HepG2 (cell line): ENCODE measurements at regions not wholly inside any gene's neighbourhood (a gene's known extent, or its start where the extent isn't known, plus 50 kb on each side); places are given as distances from the start of the nearest gene placed in this dataset.

Source experiments
- ATAC-seq: fragments of 200-7000 bp; cut with Tn5 transposase; 3 replicates; pipeline ENCODE4 v1.9.1; 2020; ENCODE audit warnings: mild to moderate bottlenecking, moderate library complexity
- BruUV-seq: library from RNA; stranded (reverse); fragments of 400-500 nt; replicated peaks from 2 replicates; lab custom pipeline; 2021; lab: Mats Ljungman, UMichigan
- CTCF ChIA-PET: fragments of 300-600 bp; formaldehyde crosslinking; extraction: SDS; loops from one replicate; lab custom pipeline; 2021; ENCODE audit warnings: low total read pairs, inconsistent platforms, low intra/inter-chr PET ratio; lab: Yijun Ruan, JAX
- POLR2A ChIA-PET: fragments of 350-600 bp; sonication (Branson Sonifier 250); formaldehyde crosslinking; loops from one replicate; lab custom pipeline; 2020; ENCODE audit warnings: antibody characterized with exemption, inconsistent platforms; lab: Yijun Ruan, JAX
- DNase-seq: peaks from one replicate; pipeline ENCODE4 v3.0.0-alpha.2; 2015; ENCODE audit warnings: low spot score
- FAIRE-seq: peaks from 3 replicates; lab custom pipeline; 2011; peaks lifted over from hg19 to GRCh38; lab: Jason Lieb, UNC
- H2AFZ ChIP-seq: one replicate; pipeline ENCODE4 v1.6.1; 2011; ENCODE audit warnings: low read length, inconsistent platforms
- H3K27ac ChIP-seq: fragments of 300-600 bp; 3 replicates; pipeline ENCODE4 v1.8.0; 2011; ENCODE audit warnings: mixed run types, mild to moderate bottlenecking, mixed read lengths, low read length, inconsistent platforms; ENCODE audit not compliant: insufficient read depth; ENCODE audit errors: extremely low read length
- H3K27me3 ChIP-seq, 2 experiments: fragments of 200-600 bp in 1 of 2; 2 replicates in 1 of 2; 3 replicates in 1 of 2; pipeline versions ENCODE4 v1.6.0 to v1.8.0; 2011; ENCODE audit warnings: low read length in 2 of 2, mild to moderate bottlenecking in 2 of 2, moderate library complexity in 2 of 2, inconsistent platforms in 1 of 2; ENCODE audit not compliant: insufficient read depth in 2 of 2, control insufficient read depth in 1 of 2
- H3K36me3 ChIP-seq, 2 experiments: fragments of 200-600 bp in 1 of 2; replicated peaks in 1 of 2; 2 replicates in 1 of 2; 3 replicates in 1 of 2; pipeline versions ENCODE4 v1.5.1 to v1.8.0; 2011; ENCODE audit warnings: low read length in 2 of 2, inconsistent platforms in 1 of 2; ENCODE audit not compliant: insufficient read depth in 2 of 2, control insufficient read depth in 1 of 2
- H3K4me1 ChIP-seq: 2 replicates; pipeline ENCODE4 v1.5.1; 2012; ENCODE audit warnings: low read length, inconsistent platforms; ENCODE audit not compliant: insufficient read depth
- H3K4me2 ChIP-seq: 2 replicates; pipeline ENCODE4 v1.6.0; 2011; ENCODE audit warnings: low read depth, low read length, inconsistent platforms
- H3K4me3 ChIP-seq, 3 experiments: fragments of 200-600 bp in 1 of 3; sonication (generic), shearing (Covaris generic) in 1 of 3; replicated peaks in 1 of 3; 2 replicates each; pipeline ENCODE4 v1.5.1; 2011 to 2016; ENCODE audit warnings: low read length in 3 of 3, inconsistent platforms in 2 of 3, low read depth in 2 of 3, mild to moderate bottlenecking in 2 of 3, control low read depth in 1 of 3, mixed read lengths in 1 of 3; ENCODE audit not compliant: insufficient read depth in 1 of 3
- H3K79me2 ChIP-seq: one replicate; pipeline ENCODE4 v1.6.1; 2011; ENCODE audit warnings: low read length, inconsistent platforms; ENCODE audit not compliant: insufficient read depth
- H3K9ac ChIP-seq: 2 replicates; pipeline ENCODE4 v1.6.0; 2011; ENCODE audit warnings: mild to moderate bottlenecking, low read depth, low read length, inconsistent platforms; ENCODE audit not compliant: insufficient read depth
- H3K9me3 ChIP-seq: 2 replicates; pipeline ENCODE4 v1.5.1; 2012; ENCODE audit warnings: mild to moderate bottlenecking, low read length
- H4K20me1 ChIP-seq: 2 replicates; pipeline ENCODE4 v1.6.0; 2011; ENCODE audit warnings: inconsistent platforms, mild to moderate bottlenecking, low read length, moderate library complexity; ENCODE audit not compliant: insufficient read depth
- ARHGAP35 ChIP-seq: sonication (generic); formaldehyde crosslinking; IDR thresholded peaks from 2 replicates; pipeline ENCODE4 v1.9.0; 2022; ENCODE audit warnings: mild to moderate bottlenecking, inconsistent platforms, moderate library complexity, missing genetic modification reagents, borderline replicate concordance
- ARID5B ChIP-seq: IDR thresholded peaks from 2 replicates; pipeline ENCODE4 v1.4.0; 2020; ENCODE audit warnings: mild to moderate bottlenecking, missing genetic modification reagents
- EP300 ChIP-seq, 3 experiments: sonication (generic) in 1 of 3; formaldehyde crosslinking in 1 of 3; IDR thresholded peaks; 2 replicates each; pipeline versions ENCODE4 v1.5.1 to v1.6.1; 2011 to 2020; ENCODE audit warnings: low read depth in 2 of 3, low read length in 2 of 3, borderline replicate concordance in 1 of 3, improper control_type of control experiment in 1 of 3, mild to moderate bottlenecking in 1 of 3, missing genetic modification reagents in 1 of 3, moderate library complexity in 1 of 3
- FOXA1 ChIP-seq, 2 experiments: fragments of 450-650 bp in 1 of 2; sonication (generic) in 1 of 2; formaldehyde crosslinking in 1 of 2; IDR thresholded peaks; 2 replicates each; pipeline versions ENCODE4 v1.4.0 to v1.6.1; 2016 to 2020; ENCODE audit warnings: missing genetic modification reagents in 1 of 2
- FOXA3 ChIP-seq: IDR thresholded peaks from 2 replicates; pipeline ENCODE4 v1.6.1; 2016; ENCODE audit warnings: missing genetic modification reagents, missing compliant biosample characterization
- FOXK1 ChIP-seq: sonication (generic); formaldehyde crosslinking; IDR thresholded peaks from 2 replicates; pipeline ENCODE4 v1.4.0; 2020; ENCODE audit warnings: low read depth, missing genetic modification reagents, borderline replicate concordance
- HNF4A ChIP-seq: sonication (generic); formaldehyde crosslinking; IDR thresholded peaks from 2 replicates; pipeline ENCODE4 v1.4.0; 2020; ENCODE audit warnings: missing genetic modification reagents
- KDM1A ChIP-seq: IDR thresholded peaks from 2 replicates; pipeline ENCODE4 v1.6.1; 2016; ENCODE audit warnings: missing compliant biosample characterization
- MED1 ChIP-seq: sonication (generic); formaldehyde crosslinking; IDR thresholded peaks from 2 replicates; pipeline ENCODE4 v1.4.0; 2020; ENCODE audit warnings: missing genetic modification reagents
- MIXL1 ChIP-seq: IDR thresholded peaks from 2 replicates; pipeline ENCODE4 v1.6.1; 2016
- MTA1 ChIP-seq: sonication (generic); formaldehyde crosslinking; IDR thresholded peaks from 2 replicates; pipeline ENCODE4 v1.4.0; 2020; ENCODE audit warnings: missing genetic modification reagents, mild to moderate bottlenecking, borderline replicate concordance
- RARG ChIP-seq: sonication (generic); formaldehyde crosslinking; IDR thresholded peaks from 2 replicates; pipeline ENCODE4 v1.4.0; 2020; ENCODE audit warnings: low read depth, mild to moderate bottlenecking, missing genetic modification reagents
- SPEN ChIP-seq: sonication (generic); formaldehyde crosslinking; IDR thresholded peaks from 2 replicates; pipeline ENCODE4 v1.5.1; 2020; ENCODE audit warnings: low read depth, mild to moderate bottlenecking, missing genetic modification reagents
- TBX2 ChIP-seq: sonication (generic); formaldehyde crosslinking; IDR thresholded peaks from 2 replicates; pipeline ENCODE4 v1.5.0; 2020; ENCODE audit warnings: missing genetic modification reagents, mild to moderate bottlenecking, borderline replicate concordance
- ZFX ChIP-seq: sonication (generic); formaldehyde crosslinking; IDR thresholded peaks from 2 replicates; pipeline ENCODE4 v1.4.0; 2020; ENCODE audit warnings: mild to moderate bottlenecking, low read depth, missing genetic modification reagents, moderate library complexity
- ZMYM2 ChIP-seq: sonication (generic); formaldehyde crosslinking; IDR thresholded peaks from 2 replicates; pipeline ENCODE4 v1.8.0; 2022; ENCODE audit warnings: mild to moderate bottlenecking, missing genetic modification reagents
- ZMYM3 ChIP-seq: sonication (generic); formaldehyde crosslinking; IDR thresholded peaks from 2 replicates; pipeline ENCODE4 v1.5.1; 2020; ENCODE audit warnings: mild to moderate bottlenecking, missing genetic modification reagents
- ZNF234 ChIP-seq: sonication (generic); formaldehyde crosslinking; conservative IDR thresholded peaks from 2 replicates; pipeline ENCODE4 v1.5.1; 2020; ENCODE audit warnings: mild to moderate bottlenecking, missing genetic modification reagents
- ZNF292 ChIP-seq: sonication (generic); formaldehyde crosslinking; IDR thresholded peaks from 2 replicates; pipeline ENCODE4 v1.8.1; 2022; ENCODE audit warnings: mild to moderate bottlenecking, low read depth, missing genetic modification reagents, borderline replicate concordance
- ZNF747 ChIP-seq: sonication (generic); formaldehyde crosslinking; IDR thresholded peaks from 2 replicates; pipeline ENCODE4 v1.8.1; 2023; ENCODE audit warnings: missing genetic modification reagents, mild to moderate bottlenecking, borderline replicate concordance
- WGBS: methylation state at CpG from one replicate; pipeline ENCODE4 v1.1.6; 2017; ENCODE audit warnings: low lambda C conversion rate; 5-methylcytosine and 5-hydroxymethylcytosine counted together
- in situ Hi-C: cut with HindIII; loops from 2 replicates; pipeline ENCODE4 v1.10.0; 2017; ENCODE audit warnings: low pct_unique_long_range_greater_than_20kb; ENCODE audit not compliant: extremely low pct_ligation_motif_present
- intact Hi-C: fragments of 100-400 bp; cut with micrococcal nuclease; formaldehyde crosslinking; loops from one replicate; pipeline ENCODE4 v1.10.0; 2022; ENCODE audit not compliant: unreplicated experiment
- TF ChIP-seq, protein P1 (sequence below): IDR thresholded peaks from 2 replicates; pipeline ENCODE4 v1.6.1; 2016; ENCODE audit warnings: low read depth, borderline replicate concordance

- in situ Hi-C loops: loop anchor here (5.0 to 10.0 kb wide), 2 partner anchors 149 to 232 kb away; no protein-coding TSS in a partner anchor
- no peaks in the 10 kb centered on the region for H3K9me3 ChIP-seq
- FAIRE-seq (no peak), DNase-seq (no peak), ATAC-seq (no peak; the same call in 2 of the 3 replicates)
- no peak overlapping the region; the same call in 1 of the 2 replicates for H3K9ac ChIP-seq
- H3K36me3 ChIP-seq: no peaks in the 10 kb centered on the region
- peak overlapping the region; percentile 37 for H3K4me2 ChIP-seq
- H3K4me1 ChIP-seq: peaks cover 89% of the 10 kb centered on the region
- H4K20me1 ChIP-seq: no peaks in the 10 kb centered on the region
- no peaks in the 10 kb centered on the region for H3K27me3 ChIP-seq
- ChIA-PET POLR2A (interaction anchor here (1.5 to 2.3 kb wide), 7 partner anchors 12 to 151 kb away, joined by 3 to 27 read pairs (median 7); no protein-coding TSS in a partner anchor), CTCF (no interaction called here)
- no TSS peak for BruUV-seq
- H2AFZ ChIP-seq: no peak overlapping the region
- no peaks in the 10 kb centered on the region for H3K79me2 ChIP-seq
- no peak overlapping the region for H3K4me3 ChIP-seq
- H3K27ac ChIP-seq: no peak overlapping the region
- 42% methylated on average over 8 of the region's 11 CpGs for WGBS
- intact Hi-C loops: loop anchor here (5.0 to 10.0 kb wide), 3 partner anchors 149 to 969 kb away; no protein-coding TSS in a partner anchor
- TF ChIP-seq ARID5B (peak; percentile 55; the same call in 1 of the 2 replicates), ZMYM3 (CRISPR knock-in tag) (peak; percentile 96), KDM1A (CRISPR knock-in tag) (peak; percentile 93), FOXA1 (IDR thresholded peaks at IDR 0.05) (no peak), FOXA1 (CRISPR knock-in tag; IDR thresholded peaks at IDR 0.05) (peak; percentile 19; the same call in 1 of the 2 replicates), FOXA3 (CRISPR knock-in tag) (peak; percentile 33; the same call in 1 of the 2 replicates), MED1 (peak; percentile 44; the same call in 1 of the 2 replicates), HNF4A (CRISPR knock-in tag) (peak; percentile 73), RARG (CRISPR knock-in tag) (no peak), ZFX (CRISPR knock-in tag) (0 out of 2 replicates have a peak, but pooled peaks have one; percentile 6), TBX2 (CRISPR knock-in tag) (peak; percentile 18; the same call in 1 of the 2 replicates), ZMYM2 (CRISPR knock-in tag) (peak; percentile 18; the same call in 1 of the 2 replicates), MIXL1 (no peak), ZNF747 (no peak), ZNF292 (CRISPR knock-in tag) (peak; percentile 39; the same call in 1 of the 2 replicates), ZNF234 (CRISPR knock-in tag) (no peak), MTA1 (CRISPR knock-in tag) (peak; percentile 88), EP300 (IDR thresholded peaks at IDR 0.05; ENCODE audit: low read depth in 2 of 2, low read length in 2 of 2) (peak in 1 of 2 experiments; percentile 24; a peak in 1 of 4 replicates), EP300 (CRISPR knock-in tag; IDR thresholded peaks at IDR 0.05; ENCODE audit: borderline replicate concordance) (no peak), SPEN (0 out of 2 replicates have a peak, but pooled peaks have one; percentile 33), FOXK1 (CRISPR knock-in tag) (no peak), ARHGAP35 (CRISPR knock-in tag) (no peak)
- TF ChIP-seq, protein P1, sequence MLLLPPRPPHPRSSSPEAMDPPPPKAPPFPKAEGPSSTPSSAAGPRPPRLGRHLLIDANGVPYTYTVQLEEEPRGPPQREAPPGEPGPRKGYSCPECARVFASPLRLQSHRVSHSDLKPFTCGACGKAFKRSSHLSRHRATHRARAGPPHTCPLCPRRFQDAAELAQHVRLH: no peak
Observed at GRCh38 chr14:100665511-100666032, 61.1 kb upstream of the DLK1 start.
